Fibroblast of villous mesenchyme (primary cell): ENCODE measurements at regions not wholly inside any gene's neighbourhood (a gene's known extent, or its start where the extent isn't known, plus 50 kb on each side); places are given as distances from the start of the nearest gene placed in this dataset. TPM values are rescaled to one million over a fixed set of nuclear protein-coding genes. Genes with fewer than 3 reads are reported as not detected.

Source experiments
- DNase-seq: peaks from one replicate; pipeline ENCODE4 v3.0.0-alpha.2; 2010; ENCODE audit warnings: low read depth
- H3K4me3 ChIP-seq: 2 replicates; pipeline ENCODE4 v1.5.1; 2011; ENCODE audit warnings: low read depth, mild to moderate bottlenecking, low read length
- small RNA-seq: library from RNA; depleted of rRNA; stranded (forward); fragments of <200 nt; gene quantifications from one replicate; pipeline ENCODE3, GENCODE V24; 2012
- TF ChIP-seq, protein P1 (sequence below): IDR thresholded peaks from 2 replicates; pipeline ENCODE4 v1.5.1; 2012; ENCODE audit warnings: low read depth, mild to moderate bottlenecking, low read length; ENCODE audit not compliant: insufficient read depth

DNA sequence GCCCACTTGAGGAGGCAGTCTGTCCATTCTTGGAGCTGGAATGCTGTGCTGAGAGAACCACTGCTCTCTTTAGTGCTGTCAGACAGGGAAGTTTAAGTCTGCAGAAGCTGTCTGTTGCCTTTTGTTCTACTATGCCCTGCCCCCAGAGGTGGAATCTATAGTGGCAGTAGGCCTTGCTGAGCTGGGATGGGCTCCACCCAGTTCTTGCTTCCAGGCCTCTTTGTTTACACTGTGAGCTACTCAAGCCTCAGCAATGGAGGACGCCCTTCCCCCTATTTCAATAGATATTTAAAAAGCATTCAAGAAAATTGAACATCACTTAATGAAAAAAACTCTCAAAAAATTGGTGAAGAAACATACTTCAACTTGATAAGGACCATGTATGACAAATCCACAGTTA is 313.5 kb downstream of the PHKB start:
- no peak overlapping the region for H3K4me3 ChIP-seq
- peak; percentile 36 for DNase-seq
- TF ChIP-seq, protein P1, sequence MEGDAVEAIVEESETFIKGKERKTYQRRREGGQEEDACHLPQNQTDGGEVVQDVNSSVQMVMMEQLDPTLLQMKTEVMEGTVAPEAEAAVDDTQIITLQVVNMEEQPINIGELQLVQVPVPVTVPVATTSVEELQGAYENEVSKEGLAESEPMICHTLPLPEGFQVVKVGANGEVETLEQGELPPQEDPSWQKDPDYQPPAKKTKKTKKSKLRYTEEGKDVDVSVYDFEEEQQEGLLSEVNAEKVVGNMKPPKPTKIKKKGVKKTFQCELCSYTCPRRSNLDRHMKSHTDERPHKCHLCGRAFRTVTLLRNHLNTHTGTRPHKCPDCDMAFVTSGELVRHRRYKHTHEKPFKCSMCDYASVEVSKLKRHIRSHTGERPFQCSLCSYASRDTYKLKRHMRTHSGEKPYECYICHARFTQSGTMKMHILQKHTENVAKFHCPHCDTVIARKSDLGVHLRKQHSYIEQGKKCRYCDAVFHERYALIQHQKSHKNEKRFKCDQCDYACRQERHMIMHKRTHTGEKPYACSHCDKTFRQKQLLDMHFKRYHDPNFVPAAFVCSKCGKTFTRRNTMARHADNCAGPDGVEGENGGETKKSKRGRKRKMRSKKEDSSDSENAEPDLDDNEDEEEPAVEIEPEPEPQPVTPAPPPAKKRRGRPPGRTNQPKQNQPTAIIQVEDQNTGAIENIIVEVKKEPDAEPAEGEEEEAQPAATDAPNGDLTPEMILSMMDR, result peak; percentile 31

DNA sequence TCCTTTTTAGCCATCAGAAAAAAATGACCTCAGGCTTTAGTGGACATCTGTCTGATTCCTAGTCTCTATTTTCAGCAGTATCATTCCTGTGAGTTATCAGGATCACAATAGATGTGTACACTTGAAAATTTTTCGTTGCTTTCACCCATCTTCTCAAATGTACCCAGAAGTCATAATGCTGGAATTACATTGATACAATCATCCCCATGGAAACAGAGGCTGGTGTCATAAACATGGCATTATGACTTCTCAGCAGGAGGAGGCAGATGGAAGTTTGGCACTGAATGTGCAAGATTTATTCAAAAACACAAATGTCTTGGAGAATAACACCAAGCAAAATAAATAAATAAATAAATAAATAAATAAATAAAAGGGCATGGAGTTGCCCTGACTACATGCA is 292.5 kb downstream of the PHKB start:
- TF ChIP-seq, protein P1, result no peak
- H3K4me3 ChIP-seq, result no peak overlapping the region
- DNase-seq, result no peak

Small RNA genes in the stretch of these regions (small RNA-seq; reads per million reads assigned to genes)
- gene AC141846.1, result not detected
